Hepatocyte (in vitro differentiated cells): ENCODE measurements at regions not wholly inside any gene's neighbourhood (a gene's known extent, or its start where the extent isn't known, plus 50 kb on each side); places are given as distances from the start of the nearest gene placed in this dataset.

Experiments used
- DNase-seq: peaks from one replicate; pipeline ENCODE4 v3.0.0-alpha.2; 2016; ENCODE audit warnings: low spot score
- H2AFZ ChIP-seq: fragments of 200-600 bp; sonication (generic); 2 replicates; pipeline ENCODE4 v1.6.0; 2016; ENCODE audit warnings: antibody characterized with exemption, mild to moderate bottlenecking
- H3K27ac ChIP-seq: fragments of 200-600 bp; sonication (generic); 2 replicates; pipeline ENCODE4 v1.5.1; 2016; ENCODE audit warnings: mild to moderate bottlenecking
- H3K27me3 ChIP-seq: fragments of 200-600 bp; sonication (generic); 2 replicates; pipeline ENCODE4 v1.6.1; 2016
- H3K36me3 ChIP-seq: fragments of 200-600 bp; sonication (generic); replicated peaks from 2 replicates; pipeline ENCODE4 v1.5.1; 2016; ENCODE audit warnings: low read depth; ENCODE audit not compliant: insufficient read depth
- H3K4me1 ChIP-seq: fragments of 200-600 bp; sonication (generic); 2 replicates; pipeline ENCODE4 v1.5.1; 2016; ENCODE audit warnings: mild to moderate bottlenecking, moderate library complexity; ENCODE audit not compliant: insufficient read depth
- H3K4me2 ChIP-seq: fragments of 200-600 bp; sonication (generic); 2 replicates; pipeline ENCODE4 v1.6.0; 2016
- H3K4me3 ChIP-seq: fragments of 200-600 bp; sonication (generic); 2 replicates; pipeline ENCODE4 v1.5.1; 2016; ENCODE audit warnings: mild to moderate bottlenecking
- H3K79me2 ChIP-seq: fragments of 200-600 bp; sonication (generic); 2 replicates; pipeline ENCODE4 v1.6.0; 2017; ENCODE audit warnings: mild to moderate bottlenecking
- H3K9me2 ChIP-seq: fragments of 200-600 bp; sonication (generic); replicated peaks from 2 replicates; pipeline ENCODE4 v1.6.0; 2017; ENCODE audit warnings: mild to moderate bottlenecking; ENCODE audit not compliant: insufficient read depth
- H3K9me3 ChIP-seq: fragments of 200-600 bp; sonication (generic); 2 replicates; pipeline ENCODE4 v1.5.1; 2016; ENCODE audit warnings: low read depth, mild to moderate bottlenecking
- H4K20me1 ChIP-seq: fragments of 200-600 bp; sonication (generic); 2 replicates; pipeline ENCODE4 v1.6.0; 2016; ENCODE audit warnings: mild to moderate bottlenecking; ENCODE audit not compliant: insufficient read depth, poor library complexity, severe bottlenecking
- CTCF ChIP-seq: fragments of 200-600 bp; sonication (generic); IDR thresholded peaks from 2 replicates; pipeline ENCODE4 v1.5.1; 2016; ENCODE audit warnings: antibody characterized with exemption, mild to moderate bottlenecking; ENCODE audit not compliant: poor library complexity
- EZH2 ChIP-seq: fragments of 200-600 bp; sonication (generic); IDR thresholded peaks from 2 replicates; pipeline ENCODE4 v1.6.1; 2016; ENCODE audit warnings: antibody characterized with exemption, mild to moderate bottlenecking, borderline replicate concordance
- EZH2phosphoT487 ChIP-seq: fragments of 200-600 bp; sonication (generic); IDR thresholded peaks from one replicate; pipeline ENCODE4 v1.6.1; 2018; ENCODE audit warnings: antibody characterized with exemption, mild to moderate bottlenecking, low read depth, moderate library complexity; ENCODE audit not compliant: unreplicated experiment, severe bottlenecking
- WGBS: methylation state at CpG from one replicate; pipeline ENCODE4 v1.1.6; 2016; ENCODE audit warnings: low lambda C conversion rate; ENCODE audit errors: missing lambda C conversion rate; 5-methylcytosine and 5-hydroxymethylcytosine counted together

GRCh38 chr10:78921895-78922294 lies 146.9 kb upstream of the ZMIZ1 start:
- no peak for DNase-seq
- Histone ChIP-seq H3K27ac (no peak overlapping the region), H3K4me1 (peaks cover 10% of the 10 kb centered on the region), H3K4me3 (no peak overlapping the region), H3K4me2 (no peak overlapping the region), H2AFZ (no peak overlapping the region), H3K79me2 (no peaks in the 10 kb centered on the region), H3K36me3 (no peaks in the 10 kb centered on the region), H3K27me3 (no peaks in the 10 kb centered on the region), H3K9me3 (no peaks in the 10 kb centered on the region), H4K20me1 (no peaks in the 10 kb centered on the region), H3K9me2 (no peaks in the 10 kb centered on the region)
- 92% methylated on average over 3 of the region's 3 CpGs for WGBS
- TF ChIP-seq EZH2phosphoT487 (no peak), CTCF (no peak), EZH2 (no peak)

DNA sequence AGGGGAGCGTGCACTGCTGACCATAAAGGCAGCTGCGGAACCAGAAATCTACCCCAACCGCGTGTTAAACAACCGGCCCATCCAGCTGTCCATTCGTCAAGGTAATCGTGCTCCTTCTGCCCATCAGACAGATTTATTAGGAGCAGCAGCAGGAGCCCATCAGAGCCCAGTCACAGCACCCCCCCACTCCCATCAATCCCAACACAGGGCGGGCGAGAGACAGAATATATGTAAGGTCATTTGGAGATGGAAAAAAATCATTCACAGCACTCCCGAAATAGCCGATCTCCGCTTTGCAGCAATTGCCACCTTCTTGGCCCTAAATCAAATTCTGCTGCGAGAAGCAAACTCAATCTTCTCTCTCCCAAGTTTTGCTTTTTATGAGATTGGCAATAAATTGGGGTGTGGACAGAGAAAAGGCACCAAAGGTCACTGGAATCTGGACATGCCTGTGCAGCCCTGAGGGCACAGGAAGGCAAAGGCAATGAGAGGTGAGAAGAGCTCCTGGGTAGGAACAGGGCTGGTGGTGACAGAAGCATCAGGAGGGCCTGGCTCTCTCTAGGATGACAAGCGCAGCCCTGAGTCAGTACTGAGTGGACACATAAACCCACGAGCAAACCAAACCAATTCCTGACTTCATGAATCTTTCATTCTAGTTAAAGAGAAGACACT lies 145.0 kb upstream of the ZMIZ1 start:
- no peak overlapping the region for H3K27ac ChIP-seq
- no peak overlapping the region for H3K4me2 ChIP-seq
- TF ChIP-seq EZH2 (no peak), CTCF (no peak), EZH2phosphoT487 (no peak)
- H3K4me1 ChIP-seq, result peaks cover 10% of the 10 kb centered on the region
- H3K36me3 ChIP-seq, result no peaks in the 10 kb centered on the region
- H3K9me3 ChIP-seq, result no peaks in the 10 kb centered on the region
- H3K9me2 ChIP-seq, result no peaks in the 10 kb centered on the region
- H3K4me3 ChIP-seq, result no peak overlapping the region
- H2AFZ ChIP-seq, result no peak overlapping the region
- H3K79me2 ChIP-seq, result no peaks in the 10 kb centered on the region
- DNase-seq, result no peak
- no peaks in the 10 kb centered on the region for H3K27me3 ChIP-seq
- no peaks in the 10 kb centered on the region for H4K20me1 ChIP-seq
- WGBS, result 77% methylated on average over 15 of the region's 15 CpGs

- Histone ChIP-seq H3K27me3 (no peaks in the 10 kb centered on the region), H3K79me2 (no peaks in the 10 kb centered on the region), H4K20me1 (no peaks in the 10 kb centered on the region), H3K4me3 (no peak overlapping the region), H3K36me3 (no peaks in the 10 kb centered on the region), H3K9me2 (no peaks in the 10 kb centered on the region), H3K4me2 (no peak overlapping the region), H2AFZ (no peak overlapping the region), H3K9me3 (no peaks in the 10 kb centered on the region), H3K4me1 (peaks cover 10% of the 10 kb centered on the region), H3K27ac (no peak overlapping the region)
- 56% methylated on average over 7 of the region's 7 CpGs for WGBS
- no peak for DNase-seq
- TF ChIP-seq EZH2, result no peak
Measured at GRCh38 chr10:78924319-78925003, 144.3 kb upstream of the ZMIZ1 start.

DNA sequence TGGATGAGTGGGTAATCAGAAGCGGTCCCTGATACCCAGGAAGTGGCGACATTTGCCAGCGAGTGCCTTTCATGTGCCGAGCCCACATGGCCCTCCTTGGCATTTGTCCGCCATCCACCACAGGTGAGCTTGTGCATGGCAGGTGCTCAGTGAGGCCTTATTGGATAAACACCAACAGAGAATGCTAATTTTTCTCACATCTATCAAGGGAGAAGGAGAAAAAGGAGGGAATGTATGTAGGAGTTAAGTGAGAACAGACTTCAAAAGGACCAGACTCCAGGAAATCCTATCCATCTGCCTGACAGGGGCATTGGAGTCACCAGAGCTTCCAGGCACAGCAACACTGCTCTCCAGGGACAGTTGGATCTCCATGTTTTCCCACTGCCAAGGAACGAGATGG lies 143.5 kb upstream of the ZMIZ1 start:
- Histone ChIP-seq H4K20me1 (no peaks in the 10 kb centered on the region), H3K4me3 (no peak overlapping the region), H3K79me2 (no peaks in the 10 kb centered on the region), H3K9me3 (no peaks in the 10 kb centered on the region), H3K9me2 (no peaks in the 10 kb centered on the region), H3K27me3 (no peaks in the 10 kb centered on the region), H3K4me1 (peaks cover 10% of the 10 kb centered on the region), H2AFZ (no peak overlapping the region), H3K27ac (peak overlapping the region; percentile 71), H3K36me3 (no peaks in the 10 kb centered on the region), H3K4me2 (no peak overlapping the region)
- 92% methylated on average over 6 of the region's 6 CpGs for WGBS
- TF ChIP-seq EZH2phosphoT487 (no peak), EZH2 (no peak), CTCF (no peak)
- no peak for DNase-seq
